ENCODE measurements at regions not wholly inside any gene's neighbourhood (a gene's known extent, or its start where the extent isn't known, plus 50 kb on each side); places are given as distances from the start of the nearest gene placed in this dataset.
"Not testable (repeated sequence)": the region's sequence is repeated elsewhere in the genome, so short reads cannot be mapped to it uniquely, and the experiment has no call there.

DNA sequence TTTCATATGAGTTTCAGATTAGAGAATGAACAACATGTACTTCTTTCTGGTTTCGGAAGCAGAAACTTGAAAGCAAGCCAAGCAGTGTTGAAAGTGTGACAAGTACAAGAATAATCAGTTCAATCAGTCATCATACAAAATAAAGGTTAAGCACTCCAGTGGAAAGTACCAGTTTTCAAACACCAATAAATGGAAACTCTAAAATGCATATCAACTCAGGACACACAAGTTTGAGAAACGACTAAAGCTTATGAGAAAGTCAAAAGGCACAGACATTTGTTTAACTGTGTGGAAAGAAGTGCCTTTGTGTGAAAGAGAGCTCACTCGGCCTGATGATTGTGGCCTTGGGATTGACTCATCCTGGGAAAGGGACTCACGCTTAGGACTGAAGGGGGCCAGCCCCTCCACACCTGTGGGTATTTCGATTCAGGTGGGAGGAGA lies 60.6 kb upstream of the AKR1C1 start:
- H3K36me3 Mint-ChIP-seq, result peaks cover 4% of the 10 kb centered on the region
- peak overlapping the region; percentile 14 for H3K4me3 Mint-ChIP-seq
- peaks cover 16% of the 10 kb centered on the region for H3K4me1 Mint-ChIP-seq
- H3K9me3 Mint-ChIP-seq, result peaks cover 4% of the 10 kb centered on the region
- no peaks in the 10 kb centered on the region for H3K27me3 Mint-ChIP-seq
- H3K27ac Mint-ChIP-seq, result peak overlapping the region; percentile 94
- DNase-seq, result peak; percentile 12

DNA sequence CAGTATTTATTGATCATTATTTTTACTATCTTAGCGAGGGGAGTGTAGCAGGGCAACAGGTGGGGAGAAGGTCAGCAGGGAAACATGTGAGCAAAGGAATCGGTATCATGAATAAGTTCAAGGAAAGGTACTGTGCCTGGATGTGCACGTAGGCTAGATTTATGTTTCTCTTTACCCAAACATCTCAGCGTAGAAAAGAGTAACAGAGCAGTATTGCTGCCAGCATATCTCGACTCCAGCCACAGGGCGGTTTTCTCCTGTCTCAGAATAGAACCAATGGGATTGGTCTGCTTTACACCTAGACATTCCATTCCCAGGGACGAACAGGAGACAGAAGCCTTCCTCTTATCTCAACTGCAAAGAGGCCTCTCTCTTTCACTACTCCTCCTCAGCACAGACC lies 60.1 kb upstream of the AKR1C1 start:
- not testable (repeated sequence) for H3K36me3 Mint-ChIP-seq, DNase-seq, H3K27me3 Mint-ChIP-seq, H3K9me3 Mint-ChIP-seq
- H3K4me1 Mint-ChIP-seq, result peaks cover 16% of the 10 kb centered on the region
- peak overlapping the region; percentile 94 for H3K27ac Mint-ChIP-seq
- peak overlapping the region; percentile 14 for H3K4me3 Mint-ChIP-seq

DNA sequence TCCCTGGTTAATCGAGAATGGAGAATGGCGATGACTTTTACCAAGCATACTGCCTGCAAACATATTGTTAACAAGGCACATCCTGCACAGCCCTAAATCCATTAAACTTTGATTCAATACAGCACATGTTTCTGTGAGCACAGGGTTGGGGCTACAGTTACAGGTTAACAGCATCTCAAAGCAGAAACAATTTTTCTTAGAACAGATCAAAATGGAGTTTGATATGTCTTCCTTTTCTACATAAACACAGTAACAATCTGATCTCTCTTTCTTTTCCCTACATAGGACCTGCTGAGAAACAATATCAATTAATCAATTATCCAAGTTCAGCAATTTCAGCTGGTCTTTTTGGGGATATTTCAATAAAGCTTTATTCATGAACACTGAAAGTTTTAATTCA lies 59.5 kb upstream of the AKR1C1 start:
- H3K4me1 Mint-ChIP-seq, result peaks cover 16% of the 10 kb centered on the region
- H3K27ac Mint-ChIP-seq, H3K9me3 Mint-ChIP-seq, H3K27me3 Mint-ChIP-seq, H3K36me3 Mint-ChIP-seq, H3K4me3 Mint-ChIP-seq, DNase-seq: not testable (repeated sequence)

DNA sequence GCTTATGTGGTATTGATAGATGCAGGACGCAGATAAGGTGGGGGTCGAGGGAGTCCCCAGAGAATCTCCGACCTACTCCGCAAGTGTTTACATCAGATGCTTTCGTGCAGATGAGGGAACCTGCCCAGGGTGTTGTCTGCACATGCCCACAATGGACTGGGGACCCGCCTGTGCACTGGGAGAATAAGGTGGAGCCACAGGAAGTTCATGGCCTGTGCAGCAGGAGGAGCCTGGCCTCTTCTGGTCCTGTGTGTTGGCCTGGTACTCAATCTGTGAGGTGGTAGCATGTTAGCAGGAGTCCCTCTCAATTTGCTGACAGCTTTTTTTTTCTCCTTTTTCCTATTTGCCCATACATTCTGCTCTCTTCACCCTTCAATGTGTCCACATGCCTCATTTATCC lies 54.1 kb upstream of the AKR1C1 start:
- Mint-ChIP-seq H3K4me3 (no peak overlapping the region), H3K4me1 (no peaks in the 10 kb centered on the region), H3K27ac (no peak overlapping the region), H3K9me3 (peaks cover 1% of the 10 kb centered on the region), H3K36me3 (peaks cover 7% of the 10 kb centered on the region), H3K27me3 (no peaks in the 10 kb centered on the region)
- no peak for DNase-seq
